OCI-LY7 (cell line): ENCODE measurements at regions not wholly inside any gene's neighbourhood (a gene's known extent, or its start where the extent isn't known, plus 50 kb on each side); places are given as distances from the start of the nearest gene placed in this dataset.

Source experiments
- BruUV-seq: library from RNA; stranded (reverse); fragments of 400-500 nt; replicated peaks from 2 replicates; lab custom pipeline; 2021; lab: Mats Ljungman, UMichigan
- CTCF ChIA-PET: fragments of 300-600 bp; sonication (Branson Sonifier 250); formaldehyde crosslinking; loops from one replicate; lab custom pipeline; 2022; ENCODE audit warnings: antibody characterized with exemption; ENCODE audit not compliant: unreplicated experiment; lab: Charles Lee
- POLR2A ChIA-PET: fragments of 300-600 bp; sonication (Branson Sonifier 250); formaldehyde crosslinking; loops from one replicate; lab custom pipeline; 2022; ENCODE audit warnings: antibody characterized with exemption; lab: Charles Lee
- DNase-seq: peaks from one replicate; pipeline ENCODE4 v3.0.0-alpha.2; 2015; ENCODE audit warnings: low spot score
- H2AFZ ChIP-seq: fragments of 200-600 bp; sonication (generic), shearing (Covaris generic); 2 replicates; pipeline ENCODE4 v1.6.1; 2014; ENCODE audit warnings: mild to moderate bottlenecking, antibody characterized with exemption, low read length, moderate library complexity
- H3K27ac ChIP-seq: fragments of 200-600 bp; sonication (generic); 2 replicates; pipeline ENCODE4 v1.5.1; 2014; ENCODE audit warnings: mixed run types, low read depth, mild to moderate bottlenecking, moderate library complexity, low read length, inconsistent platforms; ENCODE audit not compliant: poor library complexity, severe bottlenecking
- H3K36me3 ChIP-seq: fragments of 200-600 bp; sonication (generic); 2 replicates; pipeline ENCODE4 v1.6.1; 2014; ENCODE audit warnings: mild to moderate bottlenecking, antibody characterized with exemption, low read length, moderate library complexity, mixed read lengths; ENCODE audit not compliant: insufficient read depth
- H3K4me1 ChIP-seq: fragments of 200-600 bp; sonication (generic); 2 replicates; pipeline ENCODE4 v1.5.1; 2014; ENCODE audit warnings: mild to moderate bottlenecking, low read length; ENCODE audit not compliant: insufficient read depth, poor library complexity, severe bottlenecking
- H3K4me2 ChIP-seq: fragments of 200-600 bp; sonication (generic); 2 replicates; pipeline ENCODE4 v1.6.1; 2014; ENCODE audit warnings: mild to moderate bottlenecking, low read length
- H3K4me3 ChIP-seq: fragments of 200-600 bp; sonication (generic); 2 replicates; pipeline ENCODE4 v1.5.1; 2014; ENCODE audit warnings: mild to moderate bottlenecking, low read depth, low read length; ENCODE audit not compliant: poor library complexity, severe bottlenecking
- H3K79me2 ChIP-seq: fragments of 200-600 bp; sonication (generic); 2 replicates; pipeline ENCODE4 v1.6.1; 2016; ENCODE audit warnings: low read depth, mild to moderate bottlenecking, low read length, moderate library complexity, mixed read lengths; ENCODE audit not compliant: insufficient read depth
- H3K9me2 ChIP-seq: fragments of 200-600 bp; sonication (generic); 2 replicates; pipeline ENCODE4 v1.6.1; 2016; ENCODE audit warnings: mild to moderate bottlenecking, low read length, mixed read lengths; ENCODE audit not compliant: insufficient read depth
- H3K9me3 ChIP-seq: fragments of 200-600 bp; sonication (generic); 2 replicates; pipeline ENCODE4 v1.6.1; 2014; ENCODE audit warnings: mild to moderate bottlenecking, mixed run types, low read length, mixed read lengths
- H4K20me1 ChIP-seq: fragments of 200-600 bp; sonication (generic); 2 replicates; pipeline ENCODE4 v1.6.1; 2014; ENCODE audit warnings: mild to moderate bottlenecking, antibody characterized with exemption, low read length, moderate library complexity, mixed read lengths; ENCODE audit not compliant: insufficient read depth
- CTCF ChIP-seq: fragments of 200-600 bp; sonication (generic); conservative IDR thresholded peaks from 2 replicates; pipeline ENCODE4 v1.5.1; 2014; ENCODE audit warnings: mild to moderate bottlenecking, antibody characterized with exemption, low read length, moderate library complexity, mixed read lengths
- EZH2phosphoT487 ChIP-seq: fragments of 200-600 bp; sonication (generic); IDR thresholded peaks from 2 replicates; pipeline ENCODE4 v1.6.1; 2018; ENCODE audit warnings: low read depth, borderline replicate concordance, mild to moderate bottlenecking, mixed run types, antibody characterized with exemption, low read length, moderate library complexity, mixed read lengths
- intact Hi-C: fragments of 100-400 bp; cut with micrococcal nuclease; formaldehyde crosslinking; loops from one replicate; pipeline ENCODE4 v1.10.0; 2022; ENCODE audit not compliant: unreplicated experiment

GRCh38 chr15:96038131-96038530, 292.4 kb upstream of the NR2F2 start:
- no peak for DNase-seq
- Histone ChIP-seq H4K20me1 (no peaks in the 10 kb centered on the region), H3K4me1 (no peaks in the 10 kb centered on the region), H3K4me2 (no peak overlapping the region), H3K9me3 (no peaks in the 10 kb centered on the region), H3K79me2 (no peaks in the 10 kb centered on the region), H2AFZ (no peak overlapping the region), H3K36me3 (no peaks in the 10 kb centered on the region), H3K27ac (no peak overlapping the region), H3K9me2 (no peaks in the 10 kb centered on the region), H3K4me3 (no peak overlapping the region)
- POLR2A ChIA-PET, result no interaction called here
- intact Hi-C loops, result no loop called here
- CTCF ChIA-PET, result no interaction called here
- TF ChIP-seq EZH2phosphoT487 (no peak), CTCF (no peak)
- BruUV-seq, result no TSS peak

- POLR2A ChIA-PET, result no interaction called here
- CTCF ChIA-PET, result no interaction called here
Measured at GRCh38 chr15:96038650-96039049, 291.9 kb upstream of the NR2F2 start.

More at GRCh38 chr15:96038650-96039049, 291.9 kb upstream of the NR2F2 start:
- Histone ChIP-seq H3K4me1 (no peaks in the 10 kb centered on the region), H2AFZ (no peak overlapping the region), H3K27ac (no peak overlapping the region), H3K79me2 (no peaks in the 10 kb centered on the region), H4K20me1 (no peaks in the 10 kb centered on the region), H3K4me2 (no peak overlapping the region), H3K9me2 (no peaks in the 10 kb centered on the region), H3K4me3 (no peak overlapping the region), H3K9me3 (no peaks in the 10 kb centered on the region), H3K36me3 (no peaks in the 10 kb centered on the region)
- no peak for DNase-seq
- intact Hi-C loops, result no loop called here
- TF ChIP-seq CTCF (no peak), EZH2phosphoT487 (no peak)
- BruUV-seq, result no TSS peak
